HG03139 (cell line): ENCODE measurements at regions not wholly inside any gene's neighbourhood (a gene's known extent, or its start where the extent isn't known, plus 50 kb on each side); places are given as distances from the start of the nearest gene placed in this dataset.
"Not testable (repeated sequence)": the region's sequence is repeated elsewhere in the genome, so short reads cannot be mapped to it uniquely, and the experiment has no call there.

Source experiments
- ATAC-seq: cut with Tn5 transposase; IDR thresholded peaks from one replicate; pipeline ENCODE4 v1.9.1; 2021; ENCODE audit not compliant: unreplicated experiment

GRCh38 chr5:103800741-103801495 is 238.3 kb upstream of the NUDT12 start:
- no peak for ATAC-seq

GRCh38 chr5:103793595-103794182 is 231.1 kb upstream of the NUDT12 start:
- no peak for ATAC-seq

- ATAC-seq, result no peak
These were observed 223.0 kb upstream of the NUDT12 start for GRCh38 chr5:103785569-103785968.

GRCh38 chr5:103783669-103784068 is 221.1 kb upstream of the NUDT12 start:
- no peak for ATAC-seq

DNA sequence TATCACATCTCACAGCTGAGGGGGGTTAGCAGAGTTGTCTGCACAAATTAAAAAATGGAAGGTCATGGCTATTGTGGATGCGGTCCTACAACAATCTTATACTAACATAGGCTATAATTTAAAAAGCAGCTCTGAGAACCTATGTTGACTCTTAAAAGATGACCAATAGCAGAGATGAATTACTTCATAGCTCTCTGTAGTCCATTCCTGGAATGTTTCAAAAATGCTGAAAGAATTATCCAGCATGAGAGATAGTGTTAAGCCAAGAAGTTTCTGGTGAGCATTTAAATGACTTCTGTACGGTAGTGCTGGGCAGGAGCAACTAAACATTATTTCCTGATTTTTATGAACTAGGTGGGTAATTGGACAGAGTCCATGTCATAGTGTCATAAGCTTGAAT is 218.2 kb upstream of the NUDT12 start:
- no peak for ATAC-seq

DNA sequence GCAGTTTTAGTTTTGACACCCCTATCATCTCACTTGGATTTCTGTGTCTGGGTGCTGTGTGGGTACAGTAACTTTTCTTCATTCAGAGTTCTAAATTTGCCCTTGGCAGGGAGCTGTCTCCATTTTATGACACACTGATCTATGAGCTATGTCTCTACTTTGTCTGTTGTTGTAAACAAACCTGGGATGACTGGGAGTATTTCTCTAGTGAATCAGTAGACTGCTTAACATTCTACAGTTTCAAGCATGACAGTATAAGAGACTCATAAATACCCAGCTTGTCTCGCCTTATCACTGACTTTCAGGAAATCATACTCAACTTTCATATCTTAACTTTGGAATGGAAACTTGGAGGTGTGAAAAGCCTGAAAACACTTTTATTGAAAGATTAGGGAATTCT is 212.1 kb upstream of the NUDT12 start:
- no peak for ATAC-seq

DNA sequence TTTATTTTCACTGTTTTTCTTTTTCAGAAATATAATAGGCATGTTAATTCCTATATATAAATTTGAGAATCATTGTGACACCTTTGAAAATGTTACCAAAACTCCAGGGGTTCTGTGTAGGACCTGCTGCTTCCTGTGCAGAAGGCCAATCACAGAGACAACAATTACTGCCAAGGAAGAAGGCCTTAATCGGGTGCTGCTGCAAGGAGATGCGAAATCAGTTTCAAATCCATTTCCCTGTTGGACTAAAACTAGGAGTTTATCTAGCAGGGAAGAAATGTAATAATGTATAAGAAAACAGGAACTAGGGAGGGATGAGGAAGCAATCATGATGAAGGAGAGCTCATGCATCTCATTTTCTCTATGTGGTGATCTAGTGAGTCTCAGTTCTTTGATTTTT is 209.7 kb upstream of the NUDT12 start:
- no peak for ATAC-seq

GRCh38 chr5:103764403-103764802 is 201.8 kb upstream of the NUDT12 start:
- no peak for ATAC-seq

- ATAC-seq, result no peak
These were observed 196.4 kb upstream of the NUDT12 start for GRCh38 chr5:103758996-103759395.

- ATAC-seq, result no peak
These were observed 193.4 kb upstream of the NUDT12 start for GRCh38 chr5:103755974-103756373.

DNA sequence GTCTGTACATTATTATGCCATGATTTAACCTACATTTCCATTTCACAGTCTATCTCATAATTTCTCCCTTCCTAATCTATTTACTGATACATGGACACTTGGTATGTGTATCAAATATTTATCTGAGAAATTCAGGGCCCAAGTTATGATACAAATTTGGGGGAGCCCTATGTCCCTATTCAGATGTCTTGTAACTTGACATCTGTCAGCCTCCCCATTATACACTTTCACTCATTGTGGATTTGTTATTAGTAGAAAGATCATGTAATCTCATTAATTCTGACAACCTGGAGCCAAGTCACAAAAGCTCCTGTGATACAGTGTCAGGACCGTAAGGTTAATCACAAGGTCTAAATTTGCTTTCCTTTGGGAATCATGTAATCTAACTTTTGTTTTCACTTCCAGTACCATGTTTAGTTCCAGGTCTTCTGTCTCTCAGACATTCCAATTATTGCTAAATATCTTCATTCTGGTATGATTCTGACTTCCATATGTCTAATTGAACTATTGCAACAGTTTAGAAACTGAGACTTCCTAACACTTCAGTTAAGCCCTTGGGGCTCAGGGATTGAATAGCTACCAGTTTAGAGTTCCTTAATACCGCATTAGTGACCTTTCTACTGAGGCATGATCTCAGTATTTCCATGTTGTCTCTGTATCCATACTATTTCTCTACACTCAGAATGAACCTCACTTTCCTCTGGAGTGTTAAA is 182.9 kb upstream of the NUDT12 start:
- ATAC-seq, result no peak

DNA sequence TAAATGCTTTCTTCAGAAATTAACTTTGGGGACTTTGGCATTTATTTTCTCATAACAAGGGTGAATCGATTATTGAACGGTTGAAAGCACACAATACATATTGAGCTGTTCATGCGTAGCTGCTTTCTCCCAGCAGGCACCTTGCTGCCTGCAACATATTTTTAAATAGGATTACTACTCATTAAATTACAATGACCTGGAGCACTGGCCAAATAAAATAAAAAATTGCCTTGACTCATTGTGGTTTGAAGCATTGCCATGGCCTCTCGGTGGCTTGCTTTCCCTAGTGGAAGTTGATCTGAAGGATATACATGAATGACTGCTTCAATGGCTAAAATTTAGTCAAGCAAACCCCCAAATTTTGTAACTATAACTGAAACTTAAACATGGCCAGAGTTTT is 181.6 kb upstream of the NUDT12 start:
- no peak for ATAC-seq

DNA sequence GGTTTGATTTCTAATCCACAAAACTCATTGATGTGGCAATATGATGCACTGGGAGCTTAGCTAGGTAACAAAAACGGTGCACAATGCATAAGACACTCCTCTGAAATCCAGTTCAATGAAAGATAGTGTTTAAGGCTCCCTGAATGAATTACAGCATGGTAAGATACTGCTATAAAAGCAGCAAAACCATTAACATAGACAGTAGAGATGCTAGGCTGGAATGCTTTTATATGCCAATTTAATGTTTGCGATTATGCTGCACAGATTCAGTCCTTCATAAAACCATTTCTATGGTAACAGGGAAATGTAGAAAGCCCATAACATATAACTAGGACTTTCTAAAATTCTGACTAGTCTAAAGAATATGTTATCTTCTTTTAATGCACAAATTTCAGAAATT is 180.8 kb upstream of the NUDT12 start:
- no peak for ATAC-seq

DNA sequence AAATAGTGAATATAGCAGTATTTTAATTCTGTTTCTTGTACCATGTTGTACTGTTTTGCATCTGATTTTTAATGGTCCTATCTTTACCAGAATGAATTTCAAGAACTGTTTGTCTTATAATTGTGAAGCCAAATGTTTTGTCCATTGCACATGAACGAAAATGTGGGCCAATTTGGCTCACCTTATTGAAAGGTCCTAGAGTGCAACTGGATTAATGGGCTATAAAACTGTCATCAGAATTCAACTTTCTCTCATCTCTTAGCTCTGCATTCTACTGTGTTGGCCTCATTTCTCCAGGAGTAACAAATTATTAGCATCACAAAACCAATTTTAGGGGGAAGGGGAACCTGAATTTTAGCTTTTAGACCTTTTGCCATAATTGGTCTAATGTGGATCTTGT is 179.4 kb upstream of the NUDT12 start:
- no peak for ATAC-seq

- ATAC-seq, result not testable (repeated sequence)
These were observed 173.8 kb upstream of the NUDT12 start for GRCh38 chr5:103736343-103736742.

DNA sequence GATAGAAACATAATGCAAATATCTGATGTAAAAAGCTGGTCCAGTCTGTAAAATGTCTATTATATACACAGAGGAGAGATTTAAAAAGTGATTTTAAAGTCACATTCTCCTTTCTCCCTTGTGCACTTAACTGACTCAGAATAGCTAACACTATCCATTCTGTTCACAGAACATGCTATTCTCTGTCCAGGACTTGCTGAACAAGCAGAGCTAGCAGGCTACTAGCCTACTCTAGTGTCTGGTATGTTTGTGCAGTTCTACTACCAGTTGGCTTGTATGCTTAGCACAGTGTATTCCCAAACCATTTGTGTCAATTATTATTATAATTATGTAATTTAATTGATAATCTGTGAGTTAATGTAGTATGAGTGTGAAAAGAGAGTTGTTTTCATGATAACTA is 161.7 kb upstream of the NUDT12 start:
- ATAC-seq, result no peak

- ATAC-seq, result no peak
These were observed 158.6 kb upstream of the NUDT12 start for GRCh38 chr5:103721183-103721582.

DNA sequence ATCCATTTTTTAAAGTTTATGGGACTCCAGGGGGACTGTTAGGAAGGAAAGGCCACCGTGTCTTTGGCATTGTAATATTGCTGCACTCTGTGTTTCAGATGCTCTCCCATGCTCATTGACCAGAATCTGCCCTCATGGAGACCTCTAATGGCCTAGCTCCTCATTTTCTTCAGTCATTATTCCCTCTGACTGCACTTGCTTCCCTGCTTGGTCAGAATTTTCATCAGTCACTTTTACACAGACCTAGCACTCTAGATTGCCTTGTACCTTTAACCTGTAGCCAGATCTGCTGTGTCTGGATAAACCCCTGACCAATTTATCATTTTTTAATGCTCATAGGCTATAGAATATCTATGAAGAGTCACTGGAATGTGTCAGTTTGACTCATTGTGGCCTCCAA is 155.5 kb upstream of the NUDT12 start:
- no peak for ATAC-seq

GRCh38 chr5:103708601-103709000 is 146.0 kb upstream of the NUDT12 start:
- no peak for ATAC-seq

GRCh38 chr5:103706939-103707682 is 144.5 kb upstream of the NUDT12 start:
- no peak for ATAC-seq

DNA sequence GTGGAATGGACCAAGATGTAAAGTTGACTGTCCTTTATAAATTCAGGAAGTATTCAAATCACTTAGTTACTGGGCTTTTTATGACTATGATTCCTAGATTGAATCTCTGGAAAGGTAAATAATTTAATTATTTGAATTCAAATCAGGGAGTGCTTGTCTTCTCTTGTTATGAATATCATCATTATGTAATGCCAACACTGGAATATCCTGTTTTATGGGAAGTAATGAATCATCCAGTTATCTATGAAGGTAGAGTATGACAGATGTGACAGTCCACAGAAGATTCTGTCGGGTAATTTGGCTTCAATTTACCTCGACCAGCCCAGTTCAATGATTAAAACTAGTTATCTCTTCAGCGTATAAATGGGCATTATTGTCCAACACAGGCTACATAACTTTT is 141.0 kb upstream of the NUDT12 start:
- ATAC-seq, result no peak

DNA sequence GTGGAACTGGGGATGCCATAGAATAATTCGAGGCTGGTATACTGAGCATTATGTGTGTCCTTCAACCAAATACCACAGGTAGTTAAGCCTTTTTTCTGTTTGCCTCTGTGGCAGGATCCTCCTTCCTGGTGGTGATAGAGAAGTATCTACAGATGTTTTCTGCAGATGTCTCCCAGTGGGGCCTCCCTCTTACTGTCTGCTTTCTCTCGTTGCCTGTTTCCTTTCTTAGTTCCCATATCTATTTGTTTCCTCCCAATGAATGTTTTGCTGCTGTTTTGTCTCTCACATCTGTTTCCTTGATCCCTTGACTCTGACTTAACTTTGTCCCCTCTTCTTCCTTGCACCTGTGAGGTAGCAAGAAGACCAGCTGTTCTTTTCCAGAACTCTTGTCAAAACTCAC is 130.9 kb upstream of the NUDT12 start:
- ATAC-seq, result no peak
